ENCODE measurements at regions not wholly inside any gene's neighbourhood (a gene's known extent, or its start where the extent isn't known, plus 50 kb on each side); places are given as distances from the start of the nearest gene placed in this dataset.
"Not testable (repeated sequence)": the region's sequence is repeated elsewhere in the genome, so short reads cannot be mapped to it uniquely, and the experiment has no call there.

GRCh38 chr7:125197731-125198393, 268.2 kb upstream of the POT1 start:
- no peak for DNase-seq

- no peak for DNase-seq
These were observed 265.5 kb upstream of the POT1 start for GRCh38 chr7:125195156-125195555.

GRCh38 chr7:125193263-125193662, 263.6 kb upstream of the POT1 start:
- DNase-seq: no peak

GRCh38 chr7:125184801-125185200, 255.2 kb upstream of the POT1 start:
- DNase-seq: no peak

- not testable (repeated sequence) for DNase-seq
These were observed 252.1 kb upstream of the POT1 start for GRCh38 chr7:125181569-125182267.

- DNase-seq: no peak
These were observed 243.9 kb upstream of the POT1 start for GRCh38 chr7:125173571-125173970.

- no peak for DNase-seq
These were observed 239.5 kb upstream of the POT1 start for GRCh38 chr7:125169088-125169487.

- DNase-seq: no peak
These were observed 225.3 kb upstream of the POT1 start for GRCh38 chr7:125154930-125155329.

GRCh38 chr7:125149151-125149550, 219.5 kb upstream of the POT1 start:
- no peak for DNase-seq

GRCh38 chr7:125147047-125147446, 217.4 kb upstream of the POT1 start:
- DNase-seq: no peak

- no peak for DNase-seq
These were observed 207.3 kb upstream of the POT1 start for GRCh38 chr7:125136755-125137532.

GRCh38 chr7:125136341-125136740, 206.7 kb upstream of the POT1 start:
- no peak for DNase-seq

- no peak for DNase-seq
These were observed 200.5 kb upstream of the POT1 start for GRCh38 chr7:125130173-125130572.

GRCh38 chr7:125127304-125127703, 197.7 kb upstream of the POT1 start:
- no peak for DNase-seq

GRCh38 chr7:125126376-125126775, 196.8 kb upstream of the POT1 start:
- no peak for DNase-seq

- DNase-seq: no peak
These were observed 195.7 kb upstream of the POT1 start for GRCh38 chr7:125125315-125125714.

GRCh38 chr7:125122173-125122572, 192.5 kb upstream of the POT1 start:
- DNase-seq: no peak

GRCh38 chr7:125119559-125120115, 190.0 kb upstream of the POT1 start:
- no peak for DNase-seq

- no peak for DNase-seq
These were observed 188.8 kb upstream of the POT1 start for GRCh38 chr7:125118444-125118843.

GRCh38 chr7:125112850-125113249, 183.2 kb upstream of the POT1 start:
- DNase-seq: no peak

- no peak for DNase-seq
These were observed 169.9 kb upstream of the POT1 start for GRCh38 chr7:125099519-125099918.

- DNase-seq: no peak
These were observed 168.8 kb upstream of the POT1 start for GRCh38 chr7:125098377-125098970.

- DNase-seq: no peak
These were observed 161.0 kb upstream of the POT1 start for GRCh38 chr7:125090596-125090995.

Data from NCI-H1105 treated with DMSO at 0.1 percent for 48 hours (cell line).